GM23248 (cell line): ENCODE measurements at regions not wholly inside any gene's neighbourhood (a gene's known extent, or its start where the extent isn't known, plus 50 kb on each side); places are given as distances from the start of the nearest gene placed in this dataset.

Experiments
- EZH2 ChIP-seq: fragments of 200-600 bp; sonication (generic); IDR thresholded peaks from 2 replicates; pipeline ENCODE4 v1.6.1; 2018; ENCODE audit warnings: antibody characterized with exemption, mild to moderate bottlenecking; ENCODE audit not compliant: insufficient read depth, poor library complexity, severe bottlenecking
- EZH2phosphoT487 ChIP-seq: fragments of 200-600 bp; sonication (generic); IDR thresholded peaks from 2 replicates; pipeline ENCODE4 v1.6.1; 2018; ENCODE audit warnings: antibody characterized with exemption, moderate library complexity, mild to moderate bottlenecking, low read depth; ENCODE audit not compliant: insufficient read depth

DNA sequence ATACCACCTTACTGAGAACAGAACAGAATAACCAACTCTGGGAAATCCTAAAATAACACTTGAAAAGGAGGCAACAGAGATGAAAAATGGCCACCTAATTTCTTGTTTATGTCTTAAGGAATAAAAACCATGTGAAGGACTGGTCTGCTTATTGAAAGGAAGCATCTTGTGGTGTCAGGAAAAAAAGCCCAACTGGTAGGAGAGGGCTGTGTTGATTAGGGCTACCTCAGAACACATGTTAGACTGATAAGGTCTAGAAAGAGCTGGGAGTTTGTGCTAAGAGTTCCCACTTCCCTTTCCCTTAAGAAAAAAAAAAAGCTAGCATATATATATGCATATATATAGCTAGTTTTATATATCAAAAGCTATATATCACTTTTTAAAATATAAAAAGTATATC is 425.3 kb upstream of the BTBD3 start:
- TF ChIP-seq EZH2phosphoT487 (no peak), EZH2 (no peak)
